Heart right ventricle (tissue), 16 donors: ENCODE measurements at regions not wholly inside any gene's neighbourhood (a gene's known extent, or its start where the extent isn't known, plus 50 kb on each side); places are given as distances from the start of the nearest gene placed in this dataset.

Experiments used
- ATAC-seq, 8 donors: fragments of 200-7000 bp; cut with Tn5 transposase; one replicate each; pipeline ENCODE4 v1.9.1; 2020; ENCODE audit warnings: mild to moderate bottlenecking in 8 of 8, moderate library complexity in 8 of 8, moderate number of reproducible peaks in 1 of 8
- DNase-seq, 2 donors: peaks; one replicate each; pipeline ENCODE4 v3.0.0-alpha.2; 2020
- H3K27ac ChIP-seq, 10 donors: fragments of 200-600 bp; sonication (generic) in 2 of 10; one replicate each; pipeline versions ENCODE4 v1.5.0 to v1.8.0; 2020 to 2022; ENCODE audit warnings: mild to moderate bottlenecking in 3 of 10
- H3K27me3 ChIP-seq, 7 donors: fragments of 200-600 bp; one replicate each; pipeline ENCODE4 v1.8.0; 2021 to 2022; ENCODE audit warnings: mild to moderate bottlenecking in 2 of 7
- H3K36me3 ChIP-seq, 9 donors: fragments of 200-600 bp; sonication (generic) in 1 of 9; one replicate each; pipeline versions ENCODE4 v1.5.0 to v1.8.0; 2020 to 2022; ENCODE audit warnings: mild to moderate bottlenecking in 2 of 9
- H3K4me1 ChIP-seq, 9 donors: fragments of 200-600 bp; sonication (generic) in 1 of 9; one replicate each; pipeline versions ENCODE4 v1.5.0 to v1.8.0; 2020 to 2022; ENCODE audit warnings: mild to moderate bottlenecking in 4 of 9
- H3K4me3 ChIP-seq, 10 donors: fragments of 200-600 bp; sonication (generic) in 2 of 10; one replicate each; pipeline versions ENCODE4 v1.5.0 to v1.8.0; 2020 to 2022; ENCODE audit warnings: mild to moderate bottlenecking in 7 of 10, moderate library complexity in 2 of 10
- H3K9me3 ChIP-seq, 11 donors: fragments of 200-600 bp in 10 of 11; sonication (generic) in 2 of 11; one replicate each; pipeline versions ENCODE4 v1.5.0 to v1.8.0; 2013 to 2022; ENCODE audit warnings: mild to moderate bottlenecking in 2 of 11, control low read depth in 1 of 11, moderate library complexity in 1 of 11
- WGBS, 2 donors: extraction: QIAGEN DNeasy Blood & Tissue Kit; methylation state at CpG; one replicate each; pipeline ENCODE4 v1.1.7; 2013; ENCODE audit warnings: inconsistent platforms in 1 of 2; 5-methylcytosine and 5-hydroxymethylcytosine counted together
- intact Hi-C, 10 donors: fragments of 100-400 bp; cut with DNase I; formaldehyde crosslinking; loops; one replicate each; pipeline versions ENCODE4 v1.11.1 to v1.14.2; 2022
- TF ChIP-seq, protein P1 (sequence below), 9 donors: fragments of 200-600 bp; sonication (generic) in 2 of 9; IDR thresholded peaks; one replicate each; pipeline versions ENCODE4 v1.5.0 to v1.8.0; 2021 to 2022; ENCODE audit warnings: antibody characterized with exemption in 9 of 9, mild to moderate bottlenecking in 5 of 9, moderate library complexity in 1 of 9
- donor health status: Arrhythmogenic right ventricular cardiomyopathy.
- donor health status: ischemic (EF 13 %, LVEDD 7.1; RV severe dilation, severe dysfunction).
- donor health status: healthy with polysubstance abuse.
- donor health status: DM: no; HTN: yes; CAD: no.
- donor health status: DM: no; HTN: no; CAD: no.
- donor health status: ischemic (EF 25% LVEDD 6.9; RV normal size, moderate dysfunction).
- donor health status: ischemic (EF 25% LVEDD 5.7; RV mildly dilated, moderate dysfunction).
- donor health status: healthy.
- donor health status: DM: yes; HTN: yes; CAD: no.
- donor health status: Ischemic cardiomyopathy.
- donor health status: ischemic (EF 35%, LVEDD 5.7; RV mildly dilated, moderate dysfunction).
- donor health status: nonischemic (EF 11% LVEDD 7.7; RV severe dilation, severe dysfunction).
- donor health status: DM: yes; HTN: yes; CAD: no.
- donor health status: PGD.
- donor health status: ischemic (EF 29% LVEDD 5.4; RV normal size, mild dysfunction).
- donor health status: nonischemic (EF 23%, LVEDD 6.1; RV moderate dilation, normal function).

- intact Hi-C loops, result no loop called here
- no peaks in the 10 kb centered on the region for H3K4me1 ChIP-seq
- no peaks in the 10 kb centered on the region for H3K36me3 ChIP-seq
- peaks cover 0 to under 1% (median 0%) of the 10 kb centered on the region in 11 donors for H3K9me3 ChIP-seq
- peaks cover 0 to 5% (median 0%) of the 10 kb centered on the region in 7 donors for H3K27me3 ChIP-seq
- TF ChIP-seq, protein P1, sequence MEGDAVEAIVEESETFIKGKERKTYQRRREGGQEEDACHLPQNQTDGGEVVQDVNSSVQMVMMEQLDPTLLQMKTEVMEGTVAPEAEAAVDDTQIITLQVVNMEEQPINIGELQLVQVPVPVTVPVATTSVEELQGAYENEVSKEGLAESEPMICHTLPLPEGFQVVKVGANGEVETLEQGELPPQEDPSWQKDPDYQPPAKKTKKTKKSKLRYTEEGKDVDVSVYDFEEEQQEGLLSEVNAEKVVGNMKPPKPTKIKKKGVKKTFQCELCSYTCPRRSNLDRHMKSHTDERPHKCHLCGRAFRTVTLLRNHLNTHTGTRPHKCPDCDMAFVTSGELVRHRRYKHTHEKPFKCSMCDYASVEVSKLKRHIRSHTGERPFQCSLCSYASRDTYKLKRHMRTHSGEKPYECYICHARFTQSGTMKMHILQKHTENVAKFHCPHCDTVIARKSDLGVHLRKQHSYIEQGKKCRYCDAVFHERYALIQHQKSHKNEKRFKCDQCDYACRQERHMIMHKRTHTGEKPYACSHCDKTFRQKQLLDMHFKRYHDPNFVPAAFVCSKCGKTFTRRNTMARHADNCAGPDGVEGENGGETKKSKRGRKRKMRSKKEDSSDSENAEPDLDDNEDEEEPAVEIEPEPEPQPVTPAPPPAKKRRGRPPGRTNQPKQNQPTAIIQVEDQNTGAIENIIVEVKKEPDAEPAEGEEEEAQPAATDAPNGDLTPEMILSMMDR (IDR thresholded peaks at IDR 0.05), result no peak
- no peak overlapping the region for H3K27ac ChIP-seq
- ATAC-seq (no peak), DNase-seq (no peak)
- WGBS, 2 donors, result 69 to 71% methylated on average over 3 of the region's 3 CpGs
- H3K4me3 ChIP-seq, result no peak overlapping the region
Measured at GRCh38 chr12:39230086-39230485, 212.8 kb downstream of the KIF21A start.

- Histone ChIP-seq H3K27ac (no peak overlapping the region), H3K4me3 (no peak overlapping the region), H3K27me3 (peaks cover 0 to 5% (median 0%) of the 10 kb centered on the region in 7 donors), H3K4me1 (no peaks in the 10 kb centered on the region), H3K36me3 (no peaks in the 10 kb centered on the region), H3K9me3 (peaks cover 0 to 20% (median 0%) of the 10 kb centered on the region in 11 donors)
- WGBS, 2 donors, result 53 to 55% methylated on average over 2 of the region's 2 CpGs
- TF ChIP-seq, protein P1 (IDR thresholded peaks at IDR 0.05), result no peak
- intact Hi-C loops, result no loop called here
- DNase-seq (no peak), ATAC-seq (no peak)
Measured at GRCh38 chr12:39227218-39227617, 215.7 kb downstream of the KIF21A start.

DNA sequence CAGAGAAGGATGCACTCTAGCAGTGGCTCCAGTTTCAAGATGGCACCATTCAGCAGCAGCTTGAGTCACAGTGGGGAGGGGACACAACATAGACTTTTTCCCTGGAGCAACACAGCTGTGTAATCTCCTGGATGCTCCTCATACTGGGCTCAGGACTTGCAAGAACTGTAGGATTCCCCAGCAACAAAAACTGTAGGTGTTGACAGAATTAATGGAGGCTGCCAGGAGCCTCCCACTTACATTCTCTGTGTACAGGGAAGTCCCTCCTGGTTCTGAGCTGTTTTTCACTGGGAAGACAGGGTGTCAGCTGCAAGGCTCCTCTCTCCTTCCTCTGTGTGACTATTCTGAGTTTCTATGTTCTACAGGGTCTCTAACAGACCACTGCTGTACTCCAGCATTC lies 217.9 kb downstream of the KIF21A start:
- Histone ChIP-seq H3K4me1 (no peaks in the 10 kb centered on the region), H3K9me3 (peaks cover 0 to 28% (median 0%) of the 10 kb centered on the region in 11 donors), H3K36me3 (no peaks in the 10 kb centered on the region), H3K27ac (no peak overlapping the region), H3K27me3 (peaks cover 0 to 5% (median 0%) of the 10 kb centered on the region in 7 donors), H3K4me3 (no peak overlapping the region)
- ATAC-seq, result no peak
- TF ChIP-seq, protein P1 (IDR thresholded peaks at IDR 0.05), result no peak
- intact Hi-C loops, result no loop called here
- no peak for DNase-seq

DNA sequence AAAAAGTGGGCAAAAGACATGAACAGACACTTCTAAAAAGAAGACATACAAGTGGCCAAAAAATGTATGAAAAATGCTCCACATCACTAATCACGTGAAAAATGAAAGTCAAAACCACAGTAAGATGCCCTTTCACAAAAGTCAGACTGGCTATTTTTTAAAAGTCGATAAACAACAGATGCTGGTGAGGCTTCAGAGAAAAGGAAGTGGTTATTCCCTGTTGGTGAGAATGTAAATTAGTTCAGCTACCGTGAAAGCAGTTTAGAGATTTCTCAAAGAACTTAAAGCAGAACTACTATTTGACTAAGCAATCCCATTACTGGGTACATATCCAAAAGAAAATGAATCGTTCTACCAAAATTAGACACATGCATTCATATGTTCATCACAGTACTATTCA lies 237.0 kb downstream of the KIF21A start:
- Histone ChIP-seq H3K27me3 (no peaks in the 10 kb centered on the region), H3K4me1 (no peaks in the 10 kb centered on the region), H3K27ac (no peak overlapping the region), H3K36me3 (no peaks in the 10 kb centered on the region), H3K4me3 (no peak overlapping the region), H3K9me3 (peaks cover 0 to 67% (median 7%) of the 10 kb centered on the region in 11 donors)
- DNase-seq, result no peak
- TF ChIP-seq, protein P1 (IDR thresholded peaks at IDR 0.05), result no peak
- intact Hi-C loops, result no loop called here
- ATAC-seq, result no peak
- WGBS, 2 donors, result 60 to 65% methylated on average over 4 of the region's 4 CpGs
